DMS114 treated with DMSO at 0.1 percent for 48 hours (cell line): ENCODE measurements at regions not wholly inside any gene's neighbourhood (a gene's known extent, or its start where the extent isn't known, plus 50 kb on each side); places are given as distances from the start of the nearest gene placed in this dataset.

Source experiments
- DNase-seq: peaks from one replicate; lab custom pipeline; 2025; ENCODE audit not compliant: unreplicated experiment; lab: John Stamatoyannopoulos, UW

DNA sequence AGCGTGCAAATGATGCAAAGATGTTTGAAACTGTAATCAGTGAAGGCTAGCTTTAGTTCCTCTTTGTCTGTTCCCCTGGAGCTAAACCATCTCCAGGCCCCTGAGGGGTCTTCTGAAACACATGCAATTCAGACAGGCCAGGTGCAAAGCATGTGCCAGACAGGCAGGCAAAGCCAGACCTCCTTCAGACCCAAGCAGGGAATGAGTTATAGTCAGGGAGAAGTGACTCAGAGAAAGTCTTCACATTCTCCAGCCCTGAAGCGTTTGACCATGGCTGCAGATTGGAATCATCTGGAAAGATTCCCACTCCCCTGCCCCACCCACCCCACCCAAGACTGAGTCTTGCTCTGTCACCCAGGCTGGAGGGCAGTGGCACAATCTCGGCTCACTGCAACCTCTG, 187.0 kb upstream of the ISX start:
- no peak for DNase-seq

DNA sequence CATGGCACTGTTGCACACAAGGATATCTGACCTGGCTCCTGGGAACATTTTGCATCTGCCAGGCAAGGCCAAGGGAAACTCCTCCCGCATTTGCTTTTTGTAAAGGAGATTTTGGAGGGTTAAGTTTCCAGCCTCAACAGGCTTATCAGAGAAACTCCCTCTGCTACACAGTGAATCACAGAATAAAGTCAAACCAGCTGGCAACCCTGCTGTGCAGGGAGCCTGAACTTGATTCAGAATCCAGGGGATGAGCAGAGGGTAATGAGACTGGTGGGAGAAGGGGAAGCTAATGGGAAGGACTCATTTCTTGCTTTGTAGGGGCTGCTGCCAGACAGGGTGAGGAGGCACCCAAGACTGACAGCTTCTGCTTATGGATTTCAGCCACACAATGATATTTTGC, 185.3 kb upstream of the ISX start:
- DNase-seq = no peak

DNA sequence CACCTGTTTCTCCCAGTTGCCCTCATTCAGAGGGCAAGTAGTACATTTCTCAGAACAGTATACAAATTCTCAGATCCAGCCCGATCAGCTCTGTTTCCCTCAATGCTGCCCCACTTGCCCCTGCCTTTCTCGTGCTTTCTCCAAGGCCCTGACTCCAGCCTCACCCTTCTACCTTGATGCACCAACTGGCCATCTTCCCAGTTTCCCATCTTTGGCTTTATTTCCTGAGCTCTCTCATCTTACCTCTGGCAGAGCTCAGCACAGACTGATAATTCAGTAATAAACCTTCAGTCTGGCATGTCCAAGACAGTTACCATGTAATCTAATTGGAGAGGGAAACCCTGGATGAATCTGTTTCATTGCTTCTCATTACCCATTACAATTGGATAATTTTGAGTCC, 184.5 kb upstream of the ISX start:
- DNase-seq = no peak

- no peak for DNase-seq
These were observed 180.1 kb upstream of the ISX start for GRCh38 chr22:34885852-34886251.

GRCh38 chr22:34886391-34886790, 179.6 kb upstream of the ISX start:
- no peak for DNase-seq

DNA sequence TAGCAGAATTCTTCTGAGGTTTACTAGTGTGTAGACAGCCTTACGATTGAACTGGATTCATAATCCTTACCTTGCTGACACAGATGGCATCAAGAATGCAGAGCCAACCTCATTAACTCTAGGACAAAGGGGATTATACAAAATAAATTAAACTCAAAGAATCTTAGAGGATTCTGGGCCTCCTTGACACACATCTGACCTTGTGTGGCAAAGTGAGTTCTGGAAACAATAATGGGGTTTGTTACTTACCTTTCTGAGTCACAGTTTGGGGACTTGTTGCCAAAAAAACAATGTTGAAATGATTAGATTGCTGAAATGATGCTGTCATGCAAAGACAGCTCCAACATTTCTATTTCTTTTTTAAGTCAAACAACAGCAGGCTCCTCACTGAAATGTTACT, 179.1 kb upstream of the ISX start:
- DNase-seq = no peak

DNA sequence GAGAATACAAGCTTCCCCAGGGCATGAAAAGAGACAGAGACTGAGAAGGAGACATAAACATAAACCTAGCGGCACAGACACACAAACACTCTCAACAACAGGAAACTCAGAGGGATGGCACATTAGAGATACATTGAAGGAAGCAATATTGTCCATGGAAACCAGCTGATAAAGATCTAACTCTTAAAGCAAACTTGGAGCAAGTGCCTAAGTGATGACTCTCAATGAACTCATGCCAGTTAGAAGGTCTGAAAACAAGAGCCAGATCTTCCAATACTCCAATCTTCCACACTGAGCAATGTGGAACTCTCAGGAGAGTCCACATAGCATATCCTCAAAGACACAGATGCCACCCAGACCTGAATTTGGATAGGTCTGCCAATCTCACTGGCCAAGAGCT, 168.8 kb upstream of the ISX start:
- DNase-seq = no peak

GRCh38 chr22:34902335-34902734, 163.6 kb upstream of the ISX start:
- no peak for DNase-seq

GRCh38 chr22:34903416-34903815, 162.5 kb upstream of the ISX start:
- DNase-seq = no peak

- no peak for DNase-seq
These were observed 161.5 kb upstream of the ISX start for GRCh38 chr22:34904486-34904885.

- DNase-seq = no peak
These were observed 152.1 kb upstream of the ISX start for GRCh38 chr22:34913826-34914225.

DNA sequence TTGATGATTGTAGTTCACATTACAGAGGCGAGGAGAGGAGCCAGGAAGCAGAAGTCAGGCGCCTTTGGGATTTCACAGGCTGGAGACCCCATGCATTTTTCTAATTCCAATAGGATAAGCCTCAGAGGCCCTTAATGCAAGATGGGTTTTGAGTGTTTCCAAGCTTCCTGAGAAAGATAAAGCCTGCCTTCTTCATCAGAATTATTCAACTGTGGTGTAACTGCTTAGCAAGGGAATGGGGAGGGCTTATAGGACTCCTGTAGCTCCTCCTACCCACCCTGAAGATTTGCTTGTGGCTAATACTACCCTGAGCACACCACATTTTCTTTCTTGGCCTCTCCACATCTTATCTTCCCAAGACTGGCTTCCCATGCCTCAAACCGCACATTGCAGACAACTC, 151.1 kb upstream of the ISX start:
- no peak for DNase-seq

DNA sequence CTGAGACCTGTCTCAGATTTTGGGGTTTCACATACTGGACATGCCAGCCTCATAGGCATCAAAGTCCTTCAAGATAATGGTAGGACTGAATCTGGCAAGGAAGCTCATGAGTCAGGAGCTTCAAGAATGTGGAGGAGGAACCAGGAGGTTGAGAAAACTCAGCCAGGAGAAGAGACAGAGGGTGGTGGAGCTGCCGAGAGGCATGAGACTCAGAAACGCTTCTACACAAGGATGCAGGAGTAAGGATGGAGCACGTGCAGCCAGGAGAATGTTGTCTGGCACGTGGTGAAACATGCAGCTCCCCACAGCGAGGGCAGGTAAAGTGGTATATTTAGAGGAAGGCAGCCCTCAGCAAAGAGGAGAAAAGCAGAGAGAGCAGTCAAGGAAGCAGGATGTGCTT, 148.7 kb upstream of the ISX start:
- no peak for DNase-seq

- DNase-seq = no peak
These were observed 134.9 kb upstream of the ISX start for GRCh38 chr22:34931026-34931425.

DNA sequence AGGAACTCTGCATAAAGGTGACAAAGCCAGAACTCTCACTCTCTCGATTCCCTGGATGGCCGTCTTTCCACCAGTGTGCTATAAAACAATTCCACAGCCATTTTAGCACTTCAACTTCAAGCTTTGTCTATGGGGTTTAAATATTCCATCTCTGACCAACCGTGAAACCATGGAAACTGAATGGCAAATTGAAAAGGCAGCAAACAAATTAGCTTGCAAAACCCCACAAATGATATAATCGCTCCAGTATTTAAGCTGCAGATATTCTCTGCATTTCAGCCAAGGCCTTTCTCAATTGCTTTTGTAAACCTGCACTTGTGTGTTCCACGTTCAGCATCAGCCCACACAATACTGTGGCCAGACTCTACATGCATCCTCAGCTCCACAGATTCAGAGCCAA, 131.7 kb upstream of the ISX start:
- DNase-seq = no peak

GRCh38 chr22:34943830-34944229, 122.1 kb upstream of the ISX start:
- DNase-seq = no peak

DNA sequence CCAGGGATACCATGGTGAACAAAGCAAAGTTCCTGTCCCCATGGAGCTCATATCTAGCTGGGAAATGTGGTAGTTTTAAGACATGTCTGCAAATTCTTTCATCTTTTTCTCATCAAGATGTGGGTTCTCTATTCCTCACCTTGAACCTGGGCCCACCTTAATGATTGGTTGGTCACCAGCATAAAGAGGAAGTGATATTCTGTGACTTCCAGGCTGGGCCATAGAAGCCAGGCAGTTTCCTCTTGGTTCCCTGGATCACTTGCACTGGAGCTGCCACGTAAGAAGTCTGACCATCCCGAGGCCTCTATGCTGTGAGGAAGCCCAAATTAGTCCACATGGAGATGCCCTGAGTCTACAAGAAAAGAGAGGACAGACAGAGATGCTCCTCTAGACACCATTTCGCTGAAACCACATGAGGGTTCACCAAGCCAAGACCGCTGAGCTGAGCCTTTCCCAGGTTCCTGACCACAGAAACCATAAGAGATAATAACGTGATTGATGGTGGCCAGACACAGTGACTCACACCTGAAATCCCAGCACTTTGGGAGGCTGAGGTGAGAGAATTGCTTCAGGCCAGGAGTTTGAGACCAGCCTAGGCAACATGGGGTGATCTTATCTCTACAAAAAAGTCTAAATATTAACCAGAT, 119.5 kb upstream of the ISX start:
- DNase-seq = no peak

DNA sequence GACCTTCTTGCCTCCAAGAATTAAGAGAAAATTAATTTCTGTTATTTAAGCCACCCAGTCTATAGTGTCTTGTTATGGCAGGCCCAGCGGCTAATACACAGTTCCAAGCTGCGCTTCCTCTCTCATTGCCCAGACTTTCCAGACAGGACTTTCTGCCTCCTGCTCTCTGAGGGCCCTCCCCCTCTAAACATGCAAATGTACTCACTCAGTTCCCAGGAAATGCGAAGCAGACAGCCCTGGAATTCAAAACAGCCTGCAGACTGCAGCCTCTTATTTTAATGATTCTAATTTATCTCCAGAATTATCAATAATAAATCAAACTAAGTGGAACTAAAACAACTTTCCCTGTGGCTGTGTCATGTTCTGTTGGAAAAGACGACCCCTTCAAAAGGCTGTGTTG, 115.5 kb upstream of the ISX start:
- DNase-seq = no peak

DNA sequence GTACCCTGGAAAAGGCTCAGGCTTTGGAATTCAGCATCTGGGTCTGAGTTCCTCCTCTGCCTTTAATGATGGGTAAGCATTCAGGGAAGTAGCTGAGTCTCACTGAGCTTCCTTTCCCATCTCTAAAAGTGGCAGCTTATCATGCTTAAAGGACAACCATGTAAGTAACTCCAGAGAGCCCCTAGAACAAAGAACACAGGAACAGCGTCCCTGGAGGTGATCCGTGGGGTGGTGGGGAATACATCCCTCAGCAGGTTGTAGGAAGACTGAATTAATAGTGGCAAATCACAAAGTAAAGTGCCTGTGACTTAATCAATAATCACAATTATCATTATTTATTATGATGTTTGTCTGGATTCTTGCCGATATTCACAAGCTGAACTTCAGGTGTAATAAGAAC, 114.7 kb upstream of the ISX start:
- no peak for DNase-seq

GRCh38 chr22:34960005-34960404, 106.0 kb upstream of the ISX start:
- DNase-seq = no peak

DNA sequence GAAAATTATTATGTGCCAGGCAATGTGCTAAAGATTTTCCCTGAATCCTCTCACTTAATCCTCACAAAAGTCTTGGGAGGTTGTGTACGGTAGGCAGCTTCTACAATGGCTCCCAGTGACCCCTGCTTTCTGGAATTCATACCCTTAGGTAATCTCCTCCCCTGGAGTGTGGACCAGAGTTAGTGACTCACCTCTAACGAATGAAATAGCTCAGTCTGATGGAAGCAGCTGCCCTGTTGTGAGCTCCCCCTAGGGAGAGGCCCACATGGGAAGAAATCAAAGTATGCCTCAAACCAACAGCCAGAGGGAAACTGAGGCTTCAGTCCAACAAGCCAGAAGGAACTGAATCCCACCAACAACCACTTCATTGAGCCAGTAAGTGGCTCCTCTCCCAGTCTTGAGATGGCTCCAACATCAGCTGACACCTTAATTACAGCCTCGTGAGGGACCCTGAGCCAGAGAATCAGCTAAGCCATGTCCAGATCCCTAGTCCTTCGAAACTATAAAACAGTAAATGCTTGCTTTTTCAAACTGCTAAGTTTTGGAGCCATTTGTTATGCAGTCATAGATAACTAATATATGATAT, 98.9 kb upstream of the ISX start:
- DNase-seq = no peak

- DNase-seq = no peak
These were observed 96.8 kb upstream of the ISX start for GRCh38 chr22:34969001-34969790.

GRCh38 chr22:34971456-34971855, 94.5 kb upstream of the ISX start:
- no peak for DNase-seq
